HG03457 (cell line): ENCODE measurements at regions not wholly inside any gene's neighbourhood (a gene's known extent, or its start where the extent isn't known, plus 50 kb on each side); places are given as distances from the start of the nearest gene placed in this dataset.

ENCODE experiments used
- ATAC-seq: cut with Tn5 transposase; IDR thresholded peaks from one replicate; pipeline ENCODE4 v1.9.1; 2021; ENCODE audit warnings: moderate number of reproducible peaks; ENCODE audit not compliant: unreplicated experiment

DNA sequence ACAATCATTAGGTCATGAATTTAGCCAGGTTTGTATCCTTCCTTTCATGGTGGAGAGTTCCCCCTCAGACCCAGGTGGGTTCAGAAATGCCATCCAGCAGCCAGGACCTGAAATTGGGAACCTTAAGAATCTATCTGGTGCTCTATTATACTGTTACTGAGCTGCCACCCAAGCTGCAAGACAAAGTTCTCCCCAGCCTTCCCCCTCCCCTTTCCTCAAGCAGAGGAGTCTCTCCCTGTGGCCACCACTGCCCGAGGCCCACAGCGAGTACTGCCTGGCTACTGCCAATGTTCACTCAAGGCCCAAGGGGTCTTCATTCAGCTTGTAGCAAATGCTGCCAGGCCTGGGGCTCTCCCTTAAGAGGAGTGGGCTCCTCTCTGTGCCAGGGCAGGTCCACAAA is 133.8 kb downstream of the TMEM38B start:
- no peak for ATAC-seq

DNA sequence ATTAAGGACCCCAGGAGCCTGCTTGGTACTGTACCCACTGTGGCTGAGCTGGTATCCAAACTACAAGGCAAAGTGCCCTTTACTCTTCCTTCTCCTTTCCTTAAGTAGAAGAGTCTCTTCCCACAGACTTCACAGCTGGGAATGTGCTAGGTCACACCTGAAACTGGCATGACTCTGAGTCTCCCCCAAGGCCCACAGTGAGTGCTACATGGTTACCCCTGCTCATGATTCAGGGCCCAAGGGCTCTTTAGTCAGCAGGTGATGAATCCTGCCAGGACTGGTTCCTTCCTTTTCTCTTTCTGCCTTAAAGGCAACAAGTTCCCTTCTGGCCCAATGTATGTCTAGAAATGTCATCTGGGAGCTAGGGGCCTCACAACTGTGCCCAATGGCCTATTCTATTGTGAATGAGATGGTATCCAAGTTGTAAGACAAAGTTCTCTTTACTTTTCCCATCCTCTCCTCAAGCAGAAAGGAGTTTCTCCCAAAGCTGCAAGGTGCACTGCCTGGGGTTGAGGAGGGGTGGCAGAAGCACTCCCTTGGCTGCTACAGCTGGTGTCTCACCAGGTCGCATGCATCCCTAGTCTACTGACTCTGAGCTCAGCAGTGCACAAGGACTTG is 134.4 kb downstream of the TMEM38B start:
- no peak for ATAC-seq

DNA sequence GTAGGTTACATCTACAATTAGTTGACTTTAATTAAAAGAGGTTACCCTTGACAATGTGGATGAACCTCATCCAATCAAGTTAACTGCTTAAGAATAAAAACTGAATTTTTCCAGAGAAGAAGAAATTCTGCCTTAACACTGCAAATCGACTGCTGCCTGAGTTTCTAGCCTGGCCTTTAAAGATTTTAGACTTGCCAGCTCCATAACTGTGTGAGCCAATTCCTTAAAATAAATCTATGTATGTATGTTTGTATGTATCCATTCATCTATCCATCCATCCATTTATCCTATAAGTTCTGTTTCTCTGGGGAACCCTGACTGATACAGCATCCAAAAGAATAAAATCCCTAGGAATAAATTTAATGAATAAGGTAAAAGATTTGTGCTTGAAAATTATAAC is 136.1 kb downstream of the TMEM38B start:
- ATAC-seq = no peak

DNA sequence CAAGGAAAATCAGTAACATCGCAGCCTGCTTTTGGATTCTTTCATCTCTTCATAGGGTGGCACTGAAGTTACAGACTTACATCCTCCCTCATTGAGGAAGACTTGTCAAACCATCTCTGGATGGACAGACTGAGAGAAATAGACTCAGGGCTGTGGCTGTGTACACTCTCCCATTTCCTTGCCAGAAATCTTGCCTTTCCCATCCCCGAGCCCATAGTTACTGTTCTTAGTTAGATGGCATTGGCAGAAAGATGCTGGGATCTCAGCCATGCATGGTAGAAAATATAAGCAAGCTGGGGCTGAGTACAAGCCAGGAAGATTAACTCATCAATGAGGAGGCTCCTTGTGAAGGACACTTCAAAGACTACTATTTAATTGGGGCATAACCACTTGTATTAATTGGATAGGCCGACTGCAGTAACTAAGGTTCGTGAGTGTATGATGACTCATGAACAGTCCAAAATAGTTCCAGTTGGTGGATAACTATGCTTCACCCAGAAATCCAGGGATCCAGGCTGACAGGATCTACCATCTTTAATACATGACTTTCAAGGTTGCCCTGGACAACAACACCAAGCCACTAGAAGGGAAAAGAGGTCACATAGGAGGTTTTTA is 137.9 kb downstream of the TMEM38B start:
- no peak for ATAC-seq

DNA sequence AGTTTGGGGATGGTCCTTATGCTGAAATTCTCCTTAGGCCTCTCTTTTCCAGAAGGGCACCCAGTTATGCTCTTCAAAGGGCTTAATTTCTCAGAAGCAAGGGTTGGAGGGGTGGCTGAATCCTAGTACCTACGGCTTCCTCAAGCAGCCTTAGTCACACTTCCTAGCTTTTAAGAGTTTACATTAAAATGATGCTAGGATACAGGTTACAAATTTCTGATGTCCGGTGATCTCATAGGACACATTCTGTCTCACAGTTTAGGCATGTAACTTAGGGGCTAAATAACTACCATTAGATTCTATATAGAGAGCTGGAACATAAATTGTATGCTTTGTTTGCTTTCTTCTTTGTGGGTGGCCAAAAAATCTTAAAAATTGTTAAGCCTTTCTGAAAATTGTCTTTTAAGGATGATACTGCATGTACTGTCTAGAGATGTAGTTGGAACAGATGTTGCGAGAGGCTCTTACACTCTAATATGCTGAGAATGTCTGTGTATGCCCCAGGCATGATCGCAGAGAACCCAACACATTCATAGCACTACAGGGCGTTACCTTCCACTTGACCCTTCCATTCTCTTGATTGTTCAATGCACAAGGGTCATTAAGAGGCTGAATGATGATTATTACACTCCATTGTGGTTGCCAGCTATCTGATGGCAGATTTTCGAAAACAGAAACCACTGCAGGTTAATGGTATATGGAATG is 139.1 kb downstream of the TMEM38B start:
- no peak for ATAC-seq

DNA sequence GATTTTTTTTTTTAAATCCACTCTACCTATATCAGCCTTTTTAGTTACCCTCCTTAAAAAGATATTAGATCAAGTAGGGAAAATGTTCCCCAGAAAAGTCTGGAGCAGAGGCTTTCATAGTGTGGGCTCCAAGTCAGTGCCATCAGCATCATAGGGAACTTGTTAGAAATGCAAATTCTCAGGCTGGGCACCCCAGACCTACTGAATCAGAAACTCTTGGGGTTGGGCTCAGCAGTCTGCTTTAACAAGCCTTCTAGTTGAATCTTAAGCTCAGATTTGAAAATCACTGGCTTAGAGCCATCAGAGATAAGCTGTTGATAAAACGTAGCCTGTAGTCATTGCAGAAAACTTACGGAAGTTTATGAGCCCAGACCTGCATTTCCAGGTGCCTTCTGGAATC is 140.1 kb downstream of the TMEM38B start:
- no peak for ATAC-seq

GRCh38 chr9:105835721-105836120 is 141.4 kb downstream of the TMEM38B start:
- no peak for ATAC-seq

DNA sequence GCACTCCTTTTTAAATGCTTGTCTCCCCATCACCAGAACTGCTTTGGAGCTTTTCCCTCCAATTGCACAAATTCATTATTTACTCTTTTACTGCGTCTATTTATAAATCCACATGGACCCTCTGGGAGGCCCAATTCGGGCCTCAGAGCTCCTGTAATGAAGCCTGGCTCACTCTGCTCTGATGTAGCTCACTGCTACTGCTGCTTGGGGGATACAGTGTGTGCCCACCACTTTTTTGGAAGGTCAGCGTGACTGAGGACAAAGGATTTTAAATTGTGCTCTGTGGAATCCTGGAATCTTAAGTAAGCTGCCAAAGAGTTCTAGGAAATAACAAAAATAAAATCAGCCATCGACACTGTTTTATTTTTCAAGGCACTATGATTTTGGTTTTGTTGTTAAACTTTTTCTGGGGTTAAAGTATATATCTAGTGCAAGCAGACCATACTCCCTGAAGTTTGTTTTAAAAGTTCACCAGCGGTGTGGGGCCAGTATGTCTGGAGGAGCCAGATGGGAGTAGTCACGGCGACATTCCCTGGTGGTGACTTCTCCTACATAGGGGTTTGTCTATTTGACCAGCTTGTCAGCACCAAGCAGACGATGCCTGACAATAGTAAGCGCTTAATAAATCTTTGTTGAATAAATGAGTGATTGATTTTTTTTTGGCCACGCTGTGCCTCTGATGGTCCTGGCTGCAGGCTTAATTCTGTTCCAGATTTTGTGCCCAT is 142.8 kb downstream of the TMEM38B start:
- no peak for ATAC-seq

GRCh38 chr9:105841562-105841961 is 147.2 kb downstream of the TMEM38B start:
- no peak for ATAC-seq

GRCh38 chr9:105842023-105842644 is 147.8 kb downstream of the TMEM38B start:
- no peak for ATAC-seq

GRCh38 chr9:105846825-105847224 is 152.5 kb downstream of the TMEM38B start:
- no peak for ATAC-seq

- ATAC-seq = no peak
Measured at GRCh38 chr9:105850852-105851500, 156.6 kb downstream of the TMEM38B start.

DNA sequence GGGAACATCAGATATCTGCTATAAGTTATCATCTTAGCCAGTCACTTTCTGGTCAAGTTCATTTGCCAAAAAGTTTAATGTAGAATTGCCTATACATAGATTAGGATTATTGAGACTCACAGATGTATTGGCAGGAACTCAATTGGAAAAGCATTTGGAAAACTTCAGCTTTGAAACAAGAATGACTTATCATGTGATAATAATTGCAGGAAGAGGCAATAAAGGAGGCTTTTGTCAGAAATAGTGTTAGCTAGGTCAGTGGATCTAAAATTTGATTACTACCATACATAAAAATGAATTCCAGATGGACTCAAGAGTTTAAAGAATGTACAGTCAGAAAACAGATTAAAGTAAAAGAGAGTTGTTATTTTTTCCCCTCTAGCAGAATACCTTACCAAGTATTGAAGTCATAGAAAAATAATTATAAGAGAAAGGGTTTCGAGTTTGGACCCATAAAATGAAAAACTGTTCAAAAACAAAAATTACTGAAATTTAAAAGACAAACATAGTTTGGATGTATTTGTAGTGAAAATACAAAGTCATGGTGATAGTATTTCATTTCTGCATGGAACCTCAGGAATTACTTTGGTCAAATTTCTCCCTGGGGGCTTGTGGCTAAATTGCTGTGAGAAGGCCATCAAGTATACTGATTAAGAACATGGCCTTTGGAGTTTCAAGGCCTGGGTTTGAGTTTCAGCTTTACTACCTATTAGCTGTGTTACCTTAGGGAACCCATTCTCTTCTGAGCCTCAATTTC is 159.9 kb downstream of the TMEM38B start:
- no peak for ATAC-seq

GRCh38 chr9:105854783-105855724 is 160.7 kb downstream of the TMEM38B start:
- ATAC-seq = no peak

GRCh38 chr9:105855987-105856386 is 161.6 kb downstream of the TMEM38B start:
- no peak for ATAC-seq

GRCh38 chr9:105858006-105858690 is 163.8 kb downstream of the TMEM38B start:
- ATAC-seq = peak; percentile 76

DNA sequence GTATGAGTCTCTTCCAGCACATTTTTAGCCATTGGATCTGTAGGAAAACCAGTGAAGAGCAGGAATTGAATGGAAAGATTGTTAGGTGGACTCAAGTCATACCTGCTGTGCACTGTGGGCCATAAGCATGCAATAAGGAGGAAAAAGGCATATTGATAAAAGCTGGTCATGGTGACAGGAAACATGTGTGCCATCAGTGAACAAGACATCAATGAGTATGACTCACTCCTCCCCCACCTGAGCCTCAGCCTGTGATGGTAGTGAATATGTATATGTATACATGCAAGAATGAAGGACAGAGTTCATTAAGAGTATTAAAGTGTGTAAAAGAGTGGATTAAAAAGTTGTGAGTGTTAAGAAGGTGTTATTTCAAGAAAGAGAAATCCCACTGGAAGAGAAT is 164.5 kb downstream of the TMEM38B start:
- ATAC-seq = no peak

DNA sequence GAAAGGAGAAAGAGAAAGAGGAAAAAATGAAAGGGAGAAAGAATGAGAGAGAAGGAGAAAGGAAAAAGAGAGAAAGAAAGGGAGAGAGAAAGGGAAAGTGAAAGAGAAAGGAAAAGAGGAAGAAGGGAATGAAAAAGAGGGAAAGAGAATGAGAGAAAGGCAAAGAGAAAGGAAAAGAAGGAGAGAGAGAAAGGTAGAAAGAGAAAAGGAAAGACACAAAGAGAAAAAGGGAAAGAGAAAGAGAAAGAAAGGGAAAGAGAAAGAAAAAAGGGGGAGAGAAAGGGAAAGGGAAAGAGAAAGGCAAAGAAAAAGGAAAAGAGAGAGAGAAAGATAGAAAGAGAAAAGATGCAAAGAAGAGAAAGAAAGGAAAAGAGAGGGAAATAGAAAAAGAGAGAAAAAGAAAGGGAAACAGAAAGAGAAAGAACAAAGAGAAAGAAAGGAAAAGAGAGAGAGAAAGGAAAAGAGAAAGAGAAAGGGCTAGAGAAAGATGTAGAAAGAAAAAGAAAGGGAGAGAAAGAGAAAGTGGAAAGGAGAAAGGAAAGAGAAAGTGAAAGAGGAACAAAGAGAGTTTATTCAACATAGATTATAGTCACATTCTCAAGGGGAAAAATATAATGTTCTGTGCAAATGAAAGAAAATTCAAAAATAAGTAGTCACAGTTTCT is 165.2 kb downstream of the TMEM38B start:
- no peak for ATAC-seq
